ENCODE measurements at regions not wholly inside any gene's neighbourhood (a gene's known extent, or its start where the extent isn't known, plus 50 kb on each side); places are given as distances from the start of the nearest gene placed in this dataset.

GRCh38 chr7:18444826-18445225 lies 50.7 kb upstream of the HDAC9 start:
- Histone ChIP-seq H3K27ac (ENCODE audit: extremely low read depth, low read depth, low read length) (no peak overlapping the region), H3K4me1 (ENCODE audit: control insufficient read depth, insufficient read depth, low read length) (peaks cover 5% of the 10 kb centered on the region; the same call in 1 of the 2 replicates), H3K4me3 (ENCODE audit: low read depth, low read length) (no peak overlapping the region), H3K36me3 (ENCODE audit: control insufficient read depth in 2 of 2, insufficient read depth in 1 of 2, low read length in 2 of 2) (no peaks in the 10 kb centered on the region), H3K9me3 (ENCODE audit: control insufficient read depth, insufficient read depth, low read depth, low read length) (no peaks in the 10 kb centered on the region)
- ChIA-PET CTCF (interaction anchor here (0.5 kb wide), 1 partner anchor 92 kb away, joined by 3 read pairs; no protein-coding TSS in a partner anchor), POLR2A (no interaction called here)
- TF ChIP-seq, protein P1, sequence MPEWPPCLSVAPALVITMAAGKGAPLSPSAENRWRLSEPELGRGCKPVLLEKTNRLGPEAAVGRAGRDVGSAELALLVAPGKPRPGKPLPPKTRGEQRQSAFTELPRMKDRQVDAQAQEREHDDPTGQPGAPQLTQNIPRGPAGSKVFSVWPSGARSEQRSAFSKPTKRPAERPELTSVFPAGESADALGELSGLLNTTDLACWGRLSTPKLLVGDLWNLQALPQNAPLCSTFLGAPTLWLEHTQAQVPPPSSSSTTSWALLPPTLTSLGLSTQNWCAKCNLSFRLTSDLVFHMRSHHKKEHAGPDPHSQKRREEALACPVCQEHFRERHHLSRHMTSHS (tag by site-specific recombination; IDR thresholded peaks at IDR 0.05): no peak
- TF ChIP-seq ZNF514 (tag by site-specific recombination; IDR thresholded peaks at IDR 0.05): no peak
- no peak for TF ChIP-seq ZBTB48 (tag by site-specific recombination; IDR thresholded peaks at IDR 0.05)
- TF ChIP-seq SCRT1 (tag by site-specific recombination; IDR thresholded peaks at IDR 0.05; ENCODE audit: borderline replicate concordance): no peak

- ChIA-PET CTCF (interaction anchor here (0.9 kb wide), 1 partner anchor 676 kb away, joined by 3 read pairs; no protein-coding TSS in a partner anchor), POLR2A (no interaction called here)
- Histone ChIP-seq H3K9me3 (ENCODE audit: control insufficient read depth, insufficient read depth, low read depth, low read length) (no peaks in the 10 kb centered on the region), H3K4me3 (ENCODE audit: low read depth, low read length) (no peak overlapping the region), H3K27ac (ENCODE audit: extremely low read depth, low read depth, low read length) (no peak overlapping the region), H3K4me1 (ENCODE audit: control insufficient read depth, insufficient read depth, low read length) (peaks cover 5% of the 10 kb centered on the region; the same call in 1 of the 2 replicates), H3K36me3 (ENCODE audit: control insufficient read depth in 2 of 2, insufficient read depth in 1 of 2, low read length in 2 of 2) (no peaks in the 10 kb centered on the region)
- no peak for TF ChIP-seq ZNF155 (tag by site-specific recombination; IDR thresholded peaks at IDR 0.05)
- no peak for TF ChIP-seq ZNF704 (tag by site-specific recombination; IDR thresholded peaks at IDR 0.05)
Measured at GRCh38 chr7:18445483-18445882, 50.1 kb upstream of the HDAC9 start.
